HG02588 (cell line): ENCODE measurements at regions not wholly inside any gene's neighbourhood (a gene's known extent, or its start where the extent isn't known, plus 50 kb on each side); places are given as distances from the start of the nearest gene placed in this dataset.

Source experiments
- ATAC-seq: cut with Tn5 transposase; IDR thresholded peaks from one replicate; pipeline ENCODE4 v1.9.1; 2021; ENCODE audit warnings: mild to moderate bottlenecking, moderate library complexity; ENCODE audit not compliant: unreplicated experiment

DNA sequence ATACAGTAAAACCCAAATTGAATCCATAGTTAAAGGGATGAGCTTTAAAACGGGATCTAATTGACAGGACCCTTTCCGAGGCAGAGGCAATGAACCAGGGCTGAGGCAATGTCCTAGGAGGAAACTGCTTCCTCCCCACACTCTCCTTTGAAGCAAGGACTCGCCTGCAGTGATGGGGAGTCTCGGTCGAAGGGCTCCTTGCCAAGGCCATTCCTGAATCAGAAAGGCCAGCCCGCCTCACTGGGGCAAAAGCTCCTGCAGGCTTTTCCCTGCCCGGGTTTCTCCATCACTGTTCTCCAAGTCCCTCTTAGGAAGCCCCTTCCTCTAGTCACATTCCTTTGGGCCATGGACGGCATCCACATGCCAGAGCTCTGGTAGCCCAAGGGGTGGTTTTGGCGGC lies 132.0 kb downstream of the RBFOX3 start:
- ATAC-seq, result no peak

DNA sequence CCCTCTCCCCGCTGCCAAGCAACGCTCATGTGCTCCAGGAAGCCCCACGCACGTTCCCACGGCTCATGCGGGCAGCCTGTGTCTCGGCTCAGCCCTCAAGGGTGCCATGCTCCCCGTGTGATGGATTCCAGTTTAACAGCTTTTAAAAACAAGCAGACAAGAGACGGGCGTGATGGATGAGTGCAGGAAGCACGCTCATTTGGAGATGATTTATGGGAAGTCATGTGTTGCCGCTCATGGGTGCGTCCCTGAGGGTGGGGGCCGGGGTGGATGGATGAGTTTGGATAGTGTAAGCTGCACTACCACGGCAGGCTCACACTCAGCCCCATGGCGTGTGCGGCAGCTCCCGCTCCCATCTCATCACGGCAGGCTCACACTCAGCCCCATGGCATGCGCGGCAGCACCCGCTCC lies 132.8 kb downstream of the RBFOX3 start:
- no peak for ATAC-seq

DNA sequence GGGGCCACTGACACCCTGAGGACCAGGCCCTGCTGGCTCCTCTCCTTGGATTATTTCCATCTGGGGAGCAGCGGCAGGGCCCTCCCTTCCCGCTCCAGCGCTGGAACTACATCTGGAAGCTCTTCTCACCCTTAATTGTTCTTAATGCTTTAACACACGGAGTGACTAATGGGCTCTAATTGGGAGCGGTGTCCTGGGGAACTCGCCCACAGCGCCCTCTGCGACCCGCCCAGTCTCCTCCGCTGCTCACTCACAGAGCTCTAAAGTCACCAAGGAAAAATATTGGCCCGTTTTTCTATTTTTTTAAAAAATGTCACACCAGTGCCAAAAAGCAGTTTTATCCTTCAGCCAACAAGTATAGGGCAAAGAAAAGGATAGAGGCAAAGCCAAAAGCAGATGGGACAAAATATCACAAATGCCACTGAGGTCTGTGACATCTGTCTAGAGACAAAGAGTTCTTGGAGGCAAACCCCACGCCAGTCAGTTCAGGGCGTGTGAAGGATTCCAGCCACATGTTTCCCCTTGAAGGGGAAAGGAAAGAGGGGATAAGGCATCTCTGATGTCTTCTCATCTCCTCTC lies 134.7 kb downstream of the RBFOX3 start:
- no peak for ATAC-seq

DNA sequence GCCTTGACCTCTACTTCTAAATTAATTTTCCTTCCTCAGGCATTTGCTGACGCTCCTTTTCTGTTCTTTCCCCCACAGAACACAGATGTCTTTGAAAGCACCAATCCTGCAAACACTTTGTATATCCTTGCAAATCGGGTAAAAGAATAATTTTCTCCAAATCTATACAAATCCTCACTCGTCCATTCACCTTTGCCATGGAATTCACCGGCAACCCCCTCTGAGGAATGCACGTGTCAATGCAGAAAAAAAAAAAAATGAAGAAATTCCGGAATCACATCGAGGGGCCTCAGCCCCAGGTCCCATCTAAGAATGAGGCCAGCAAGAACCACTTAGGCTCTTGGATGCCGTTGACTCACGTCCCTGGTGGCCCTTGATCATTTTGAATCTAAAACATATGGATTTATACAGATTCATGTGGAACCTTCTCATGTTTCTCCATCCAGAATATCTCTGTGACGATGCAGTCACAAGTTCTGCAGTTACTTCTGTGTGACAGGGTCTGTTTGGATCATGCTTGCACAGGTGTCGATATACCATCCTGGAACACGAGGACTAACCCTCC lies 136.9 kb downstream of the RBFOX3 start:
- ATAC-seq, result no peak

DNA sequence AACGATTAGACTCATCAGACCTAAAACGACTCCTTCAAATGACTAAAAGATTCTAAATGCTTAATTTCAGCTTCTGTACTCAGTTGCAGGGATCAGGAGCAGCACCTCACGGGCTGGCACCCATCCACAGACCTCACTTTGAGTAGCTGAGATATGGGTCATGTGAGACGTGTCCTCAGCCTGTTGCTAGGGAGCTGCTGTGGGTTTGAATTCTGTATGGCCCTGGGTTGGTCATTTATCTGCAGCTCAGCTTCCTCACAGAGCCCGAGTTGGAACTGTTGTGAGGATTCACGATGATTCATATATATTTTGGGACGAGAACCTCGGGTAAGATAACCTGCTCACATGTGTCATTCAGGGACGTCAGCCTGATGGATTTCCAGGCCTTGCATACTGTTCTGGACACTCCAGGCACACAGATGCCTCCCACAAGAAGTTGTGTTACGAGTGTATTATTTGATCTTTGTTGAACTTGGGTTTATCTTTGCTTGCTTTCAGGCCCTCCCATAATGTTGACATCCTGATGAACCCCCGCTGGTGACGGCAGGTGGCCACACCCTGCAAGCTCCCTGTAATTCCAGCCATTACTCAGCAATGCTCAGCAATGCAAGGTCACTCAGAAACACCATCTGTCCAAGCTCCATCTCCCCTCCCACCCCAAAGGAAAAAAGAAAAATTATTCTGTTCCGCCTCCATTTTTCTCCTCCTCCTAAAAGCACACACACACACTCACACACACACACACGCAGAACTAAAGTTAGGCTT lies 137.6 kb downstream of the RBFOX3 start:
- no peak for ATAC-seq

DNA sequence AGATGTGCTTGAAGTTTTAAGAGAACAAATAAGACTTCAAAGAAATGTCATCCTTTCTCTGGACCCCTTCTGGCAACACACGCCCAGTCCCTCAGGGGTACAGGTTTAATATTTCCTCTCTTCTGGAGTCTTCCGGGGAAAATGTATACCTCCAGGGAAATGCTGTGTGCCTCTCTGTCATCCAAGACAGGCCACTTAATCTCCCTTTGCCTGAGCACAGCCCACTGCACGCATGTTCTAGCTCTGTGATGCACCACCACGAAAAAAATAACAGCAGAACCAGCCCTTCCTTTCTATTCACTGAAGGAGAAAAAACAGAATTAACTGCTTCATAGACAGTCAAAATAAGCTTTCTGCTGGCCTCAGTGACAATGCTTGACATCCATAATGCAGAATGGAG lies 140.1 kb downstream of the RBFOX3 start:
- ATAC-seq, result no peak

DNA sequence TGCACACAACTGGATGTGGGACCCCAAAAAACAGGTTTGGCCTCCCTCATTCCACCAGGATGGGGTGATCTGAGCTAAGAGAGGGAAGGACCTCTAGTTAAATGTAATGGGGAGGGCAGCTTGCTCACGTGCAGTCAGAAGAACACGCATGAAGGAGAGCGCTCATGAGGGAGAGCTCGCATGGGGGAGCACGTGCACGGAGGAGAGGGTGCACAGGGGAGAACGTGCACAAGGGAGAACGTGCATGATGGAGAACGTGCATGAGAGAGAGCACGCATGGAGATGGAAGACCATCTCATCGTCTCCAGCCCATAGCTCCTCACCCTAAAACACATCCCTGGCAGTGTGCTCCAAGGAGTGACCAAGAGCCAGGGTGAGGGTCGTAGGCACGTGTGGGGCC lies 141.2 kb downstream of the RBFOX3 start:
- ATAC-seq, result no peak

DNA sequence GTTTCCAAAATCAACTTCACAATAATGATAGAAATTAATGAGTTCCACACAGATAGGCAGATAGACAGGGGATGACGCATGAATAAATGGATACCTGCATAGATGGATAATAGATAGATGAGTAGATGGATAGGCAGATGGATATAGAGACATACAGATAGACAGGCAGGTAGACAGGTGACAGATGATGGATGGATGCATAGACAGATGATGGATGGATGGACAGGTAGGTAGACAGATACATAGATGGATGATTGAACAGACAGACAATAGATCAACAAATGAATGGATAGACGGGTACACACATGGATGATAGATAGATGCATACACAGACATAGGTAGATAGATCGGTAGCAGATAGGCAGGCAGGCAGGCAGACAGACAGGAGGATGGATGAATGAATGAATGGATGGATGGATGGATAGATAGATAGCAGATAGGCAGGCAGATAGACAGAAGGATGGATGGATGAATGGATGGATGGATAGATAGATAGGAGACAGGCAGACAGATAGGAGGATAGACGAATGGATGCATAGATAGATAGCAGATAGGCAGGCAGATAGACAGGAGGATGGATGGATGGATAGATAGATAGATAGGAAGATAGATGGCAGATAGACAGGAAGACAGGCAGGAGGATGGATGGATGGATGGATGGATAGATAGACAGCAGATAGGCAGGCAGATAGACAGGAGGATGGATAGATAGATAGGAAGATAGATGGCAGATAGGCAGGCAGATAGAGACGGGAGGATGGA lies 142.5 kb downstream of the RBFOX3 start:
- ATAC-seq, result no peak

DNA sequence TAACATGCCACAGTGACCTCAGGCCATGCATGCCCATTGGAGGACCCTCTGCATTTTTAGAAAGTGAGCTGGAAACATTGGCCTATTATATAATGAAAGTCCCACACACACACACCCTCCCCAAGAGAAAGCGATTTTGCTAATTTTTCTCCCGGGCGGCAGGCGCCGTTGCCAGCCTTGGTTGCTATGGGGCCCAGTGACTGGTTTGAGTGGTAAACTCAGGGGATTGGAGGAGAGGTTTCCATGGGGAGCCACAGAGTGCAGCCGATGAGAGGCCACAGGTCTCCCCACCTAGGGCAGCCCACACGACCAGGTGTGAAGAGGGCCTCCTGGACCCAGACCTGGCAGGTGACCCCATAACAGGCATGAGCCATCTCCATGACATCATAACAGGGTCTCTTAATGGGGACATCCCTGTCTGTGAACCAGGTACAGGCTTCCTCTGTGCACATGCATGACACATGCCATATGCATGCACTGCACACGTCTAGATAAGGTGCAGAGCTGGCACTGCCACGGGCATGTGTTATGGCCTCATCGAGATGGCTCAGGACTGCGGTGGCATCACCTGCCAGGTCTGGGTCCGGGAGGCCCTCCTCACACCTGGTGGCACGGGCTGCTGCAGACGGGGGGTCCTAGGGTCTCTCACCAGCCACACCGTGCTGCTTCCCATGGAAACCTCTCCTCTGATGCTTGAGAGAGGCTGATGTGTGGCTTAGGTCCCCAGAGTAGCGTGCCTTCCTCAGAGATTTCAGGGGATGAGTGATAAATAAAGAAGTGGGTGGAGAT lies 144.1 kb downstream of the RBFOX3 start:
- ATAC-seq, result no peak

DNA sequence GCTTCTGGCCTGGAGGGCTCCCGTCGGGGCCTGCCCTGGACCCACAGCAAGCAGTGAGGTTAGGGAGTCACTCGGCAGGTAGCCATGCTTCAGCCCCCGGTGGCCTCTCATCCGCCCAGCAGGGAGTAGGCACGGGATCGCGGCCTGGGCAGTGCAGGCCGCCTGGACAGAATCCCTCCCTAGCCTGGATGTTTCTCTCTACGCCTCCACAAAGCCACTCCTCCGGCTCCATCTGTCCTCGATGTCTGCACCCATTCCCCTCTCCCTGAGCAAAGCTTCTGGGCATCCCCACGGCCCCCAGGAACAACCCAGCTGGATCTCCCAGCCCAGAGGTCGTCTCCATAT lies 145.2 kb downstream of the RBFOX3 start:
- no peak for ATAC-seq

DNA sequence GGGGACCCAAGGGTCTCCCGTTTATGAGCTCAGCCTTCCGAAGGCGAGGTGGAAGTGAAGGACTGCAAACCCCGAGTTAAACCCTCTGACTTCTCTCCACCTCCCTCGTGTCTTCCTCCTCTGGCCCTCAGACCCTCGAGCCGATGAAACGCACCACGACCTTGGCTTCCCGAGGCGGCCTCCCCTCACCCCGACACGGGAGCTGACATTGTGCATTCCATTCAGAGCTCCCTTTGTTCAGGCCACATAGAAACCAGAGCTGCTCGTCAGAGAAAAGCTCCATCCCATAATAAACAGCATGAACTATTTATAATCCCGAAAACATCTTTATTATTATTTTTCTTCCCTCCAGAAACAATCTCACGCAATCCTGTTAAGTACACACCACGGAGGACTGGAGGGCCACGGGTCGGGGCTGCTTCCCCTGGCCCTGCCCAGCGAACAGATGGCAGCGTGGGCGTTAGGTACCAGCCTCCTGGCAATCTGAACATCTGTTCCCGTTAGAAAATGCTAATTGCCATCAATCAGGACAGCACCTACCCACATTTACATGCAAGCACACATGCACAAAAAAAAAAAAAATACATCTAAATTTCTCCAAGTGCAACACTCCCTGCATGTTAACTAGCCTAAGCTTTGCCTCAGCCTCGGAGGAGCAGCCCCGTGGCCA lies 145.7 kb downstream of the RBFOX3 start:
- ATAC-seq, result no peak

DNA sequence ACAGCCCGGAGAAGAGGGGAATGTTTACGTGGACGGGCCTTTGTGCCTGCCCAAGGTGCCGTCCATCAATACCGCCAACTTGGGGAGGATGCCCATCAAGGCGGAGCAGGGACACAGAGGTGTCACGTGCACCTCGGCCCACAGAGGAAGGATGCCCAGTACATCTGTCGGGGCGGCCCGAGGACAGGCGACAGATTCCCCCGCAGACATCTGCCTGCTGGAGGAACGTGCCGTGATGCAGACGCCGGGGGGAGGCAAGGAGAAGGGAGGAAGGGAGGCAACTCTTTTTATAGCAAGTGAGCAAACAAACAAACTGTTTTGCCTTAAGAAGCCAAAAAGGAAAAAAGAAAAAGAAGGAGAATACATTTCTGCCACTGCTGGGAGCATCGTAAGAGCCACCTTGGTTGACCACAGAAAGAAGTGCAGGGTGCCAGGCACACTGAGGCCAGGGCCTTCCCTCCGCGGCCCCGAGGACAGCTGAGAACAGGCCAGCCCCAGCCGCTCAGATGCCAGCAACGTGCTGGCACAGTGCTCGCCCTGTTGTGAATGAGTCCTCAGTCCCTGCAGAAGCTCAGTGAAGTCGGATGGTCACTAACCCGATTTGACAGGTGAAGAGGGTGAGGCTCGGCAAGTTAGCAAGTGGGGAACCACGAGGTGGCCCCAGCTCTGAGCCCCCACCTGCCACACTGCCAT lies 146.4 kb downstream of the RBFOX3 start:
- no peak for ATAC-seq

DNA sequence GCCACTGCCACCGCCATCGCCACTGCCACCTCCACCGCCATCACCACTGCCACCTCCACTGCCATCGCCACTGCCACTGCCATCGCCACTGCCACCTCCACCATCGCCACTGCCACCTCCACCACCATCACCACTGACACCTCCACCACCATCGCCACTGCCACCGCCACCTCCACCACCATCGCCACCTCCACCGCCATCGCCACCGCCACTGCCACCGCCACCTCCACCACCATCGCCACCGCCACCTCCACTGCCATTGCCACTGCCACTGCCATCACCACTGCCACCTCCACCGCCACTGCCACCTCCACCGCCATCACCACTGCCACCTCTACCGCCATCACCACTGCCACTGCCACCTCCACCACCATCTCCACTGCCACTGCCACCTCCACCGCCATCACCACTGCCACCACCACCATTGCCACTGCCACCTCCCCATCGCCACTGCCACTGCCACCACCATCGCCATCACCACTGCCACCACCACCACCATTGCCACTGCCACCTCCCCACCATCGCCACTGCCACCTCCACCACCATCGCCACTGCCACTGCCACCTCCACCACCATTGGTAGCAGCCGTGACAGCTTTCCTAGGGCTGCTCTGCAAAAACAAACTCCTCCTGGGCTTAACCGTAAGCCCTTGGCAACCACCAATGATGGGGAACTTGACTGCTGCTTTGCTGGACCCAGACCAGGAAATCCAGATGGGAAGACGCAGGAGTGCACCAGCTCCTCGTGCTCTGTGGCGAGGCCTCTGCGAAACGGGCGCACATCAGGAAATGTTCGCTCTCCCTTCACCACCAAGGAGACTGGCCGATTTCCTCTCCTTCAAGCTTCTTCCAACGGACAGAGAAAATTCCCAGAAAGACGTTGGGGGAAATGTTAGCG lies 147.2 kb downstream of the RBFOX3 start:
- no peak for ATAC-seq

DNA sequence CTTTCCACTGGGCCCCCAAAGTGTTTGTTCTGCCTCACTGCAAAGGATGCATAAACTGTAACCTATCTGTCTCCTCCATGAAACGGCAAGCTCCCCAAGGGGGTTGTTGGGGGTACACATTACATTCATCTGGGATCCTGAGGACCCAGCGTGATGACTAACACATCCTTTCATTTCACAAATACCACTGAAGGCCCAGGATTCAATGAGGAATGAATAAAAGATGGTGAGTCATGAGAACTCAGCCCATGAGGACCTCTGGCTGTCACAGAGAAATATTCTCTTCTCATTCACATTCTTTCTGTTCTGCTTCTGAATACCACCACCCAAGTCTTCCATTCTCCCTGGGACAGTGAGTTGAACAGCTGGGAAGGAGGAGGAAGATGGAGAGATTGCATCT lies 149.8 kb downstream of the RBFOX3 start:
- no peak for ATAC-seq

DNA sequence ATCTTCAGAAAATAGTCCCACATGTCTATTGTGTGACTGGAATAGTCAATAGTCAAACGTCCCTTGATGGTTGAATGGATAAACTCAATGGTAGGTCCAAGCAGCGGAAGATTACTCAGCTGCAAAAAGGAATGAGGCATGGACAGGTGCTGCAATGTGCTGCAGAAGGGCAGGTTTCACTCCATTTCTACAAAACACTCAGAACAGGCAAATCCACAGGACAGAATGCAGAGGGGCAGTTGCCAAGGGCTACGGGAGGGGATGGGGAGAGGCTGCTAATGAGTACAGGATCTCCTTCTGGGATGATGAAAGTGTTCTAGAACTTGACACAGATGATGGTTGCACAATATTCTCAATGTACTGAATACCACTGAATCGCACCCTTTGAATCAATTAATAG lies 151.0 kb downstream of the RBFOX3 start:
- ATAC-seq, result no peak

DNA sequence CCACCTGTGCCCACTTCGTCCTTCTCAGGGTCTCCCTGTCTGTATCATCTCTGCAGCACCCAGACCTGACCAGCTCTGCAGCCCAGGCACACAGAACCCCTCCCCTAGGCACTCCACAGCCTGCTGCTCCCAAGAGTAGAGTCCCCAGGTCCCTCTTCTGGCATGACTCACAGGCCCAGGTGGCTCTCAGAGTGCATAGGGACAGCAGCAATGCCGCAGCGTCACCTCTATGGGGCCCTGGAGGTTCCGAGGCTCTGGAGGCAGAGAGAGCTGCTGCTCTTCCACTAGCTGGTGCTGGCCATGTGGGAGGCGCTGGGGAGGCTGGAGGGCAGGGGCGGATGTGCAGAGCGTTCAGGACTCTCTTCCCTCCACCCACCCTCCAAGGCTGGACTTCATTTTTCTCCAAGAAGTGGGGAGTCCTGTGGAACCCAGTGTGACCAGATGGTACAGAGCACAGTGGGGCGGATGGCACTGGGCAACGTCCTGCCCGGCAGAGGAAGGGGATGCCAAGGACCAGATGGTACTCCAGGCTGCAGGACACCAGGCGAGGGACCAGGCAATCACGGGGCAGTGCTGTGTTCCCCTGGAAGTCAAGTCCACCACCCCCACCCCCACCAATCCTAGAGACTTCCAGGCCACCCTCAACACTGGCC lies 151.7 kb downstream of the RBFOX3 start:
- no peak for ATAC-seq

DNA sequence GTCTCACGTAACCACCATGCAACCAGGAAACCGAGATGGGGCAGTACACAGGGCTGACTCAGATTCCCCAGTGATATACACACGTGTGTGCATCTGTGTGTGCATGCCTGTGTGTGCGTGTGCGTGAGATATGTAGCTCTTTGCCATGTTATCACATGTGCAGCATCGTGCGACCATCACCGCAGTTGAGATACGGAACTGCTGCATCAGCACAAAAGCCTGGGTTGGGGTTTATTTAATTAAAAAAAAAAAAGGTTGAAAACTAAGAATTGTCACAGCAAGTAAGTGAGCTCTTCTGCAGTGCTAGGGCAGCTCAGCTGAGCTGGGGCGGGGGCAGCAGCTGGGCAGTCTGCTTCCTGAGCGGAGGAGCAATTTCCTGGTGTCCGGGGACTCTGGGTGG lies 152.5 kb downstream of the RBFOX3 start:
- ATAC-seq, result no peak

DNA sequence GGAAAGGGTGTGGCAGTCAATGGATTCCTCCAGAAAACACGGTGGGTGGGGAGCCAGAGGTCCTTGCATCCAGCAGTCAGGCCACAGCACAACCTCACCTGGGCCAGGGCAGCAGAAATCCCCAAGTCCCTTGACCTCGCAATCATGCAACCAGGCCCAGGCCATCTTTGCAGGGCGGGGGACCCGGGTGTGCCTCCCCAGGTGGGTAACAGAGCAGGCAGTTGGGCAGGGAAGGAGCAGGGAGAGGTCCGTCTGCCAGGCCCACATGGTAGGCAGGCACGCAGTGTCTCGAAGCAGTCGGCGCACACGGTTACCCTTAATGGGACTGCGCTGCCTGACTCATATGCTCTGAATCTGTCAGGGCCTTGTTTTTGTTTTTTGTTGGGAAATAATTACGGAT lies 153.0 kb downstream of the RBFOX3 start:
- ATAC-seq, result no peak

DNA sequence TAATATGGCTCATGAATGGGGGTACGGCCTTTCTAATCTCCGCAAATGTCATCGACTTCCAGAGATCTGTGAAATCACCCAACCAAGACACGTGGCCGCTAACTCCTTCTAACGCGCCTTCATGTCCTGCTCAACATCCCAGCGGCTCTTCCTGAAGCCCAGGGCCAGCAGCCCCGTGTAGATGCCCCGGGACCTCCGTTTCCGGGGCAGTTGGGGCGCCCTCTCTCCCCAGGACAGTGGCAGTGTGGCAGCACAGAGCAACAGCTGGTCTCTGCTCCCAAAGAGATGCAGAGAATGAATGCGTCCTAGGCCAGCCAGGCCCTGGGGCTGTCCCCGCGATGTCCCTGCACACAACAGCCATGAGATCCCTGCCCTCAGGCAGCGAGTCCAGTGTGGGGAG lies 153.5 kb downstream of the RBFOX3 start:
- no peak for ATAC-seq
